IPS-NIHi11 (cell line): ENCODE measurements at regions not wholly inside any gene's neighbourhood (a gene's known extent, or its start where the extent isn't known, plus 50 kb on each side); places are given as distances from the start of the nearest gene placed in this dataset.

ENCODE experiments used
- DNase-seq: peaks from one replicate; pipeline ENCODE4 v3.0.0; 2012; ENCODE audit warnings: mixed read lengths, low spot score

GRCh38 chr12:91441993-91442952, 259.7 kb upstream of the DCN start:
- no peak for DNase-seq

DNA sequence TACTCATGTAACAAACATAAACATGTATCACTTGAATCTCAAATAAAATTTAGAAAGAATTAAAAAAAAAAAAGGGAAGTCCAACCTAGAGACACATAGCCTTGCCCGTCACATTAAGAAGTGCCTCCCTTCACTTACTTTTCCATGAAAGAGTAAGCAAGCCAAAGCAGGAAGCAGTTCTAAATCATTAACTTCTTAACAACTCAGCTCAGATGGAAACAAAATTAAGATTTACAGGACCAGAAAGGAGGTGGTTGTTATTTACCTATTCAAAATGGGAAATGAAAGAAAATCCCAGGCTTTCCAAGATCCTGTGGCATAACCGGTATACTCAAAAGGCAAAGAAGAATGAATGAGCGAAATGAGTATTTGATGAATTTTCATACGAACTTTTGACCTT, 258.6 kb upstream of the DCN start:
- DNase-seq, result no peak

DNA sequence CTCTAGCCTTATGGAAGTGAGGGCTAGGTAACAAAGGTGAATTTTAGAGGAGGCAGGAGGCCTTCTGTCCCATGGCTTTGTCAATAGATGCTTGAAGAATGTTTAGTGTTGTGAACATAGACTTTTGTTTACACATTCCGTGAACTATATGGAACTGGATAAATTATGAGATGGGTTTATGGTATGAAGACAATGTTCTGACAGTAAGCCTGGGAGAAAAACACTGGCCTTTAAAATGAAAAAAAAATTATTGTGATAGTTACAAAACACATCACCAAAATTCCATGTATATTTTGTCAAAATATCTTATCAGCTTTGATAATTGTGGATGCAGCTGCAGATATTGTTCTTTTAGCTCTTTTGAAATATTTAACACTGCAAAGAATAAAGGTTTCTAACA, 251.5 kb upstream of the DCN start:
- no peak for DNase-seq

DNA sequence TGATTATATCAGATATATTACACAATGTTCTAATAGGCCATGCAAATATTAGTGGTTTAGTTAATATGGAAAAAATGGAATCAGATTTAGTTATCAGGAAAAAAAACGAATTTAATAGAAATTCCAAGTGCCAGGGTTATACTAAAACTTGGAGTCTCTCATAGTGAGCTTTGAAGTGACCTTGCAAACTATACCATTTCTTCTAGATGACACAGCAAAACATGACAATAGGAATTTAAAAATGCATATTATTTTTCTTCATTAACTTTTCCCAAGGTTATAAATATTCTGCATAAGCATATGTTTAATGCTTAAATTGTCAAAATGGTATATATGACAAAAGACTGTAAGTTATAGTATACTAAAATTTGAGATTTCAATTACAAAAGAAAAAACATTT, 250.1 kb upstream of the DCN start:
- DNase-seq, result no peak

GRCh38 chr12:91432089-91432488, 249.5 kb upstream of the DCN start:
- DNase-seq, result no peak

- DNase-seq, result no peak
Observed at GRCh38 chr12:91424506-91424905, 241.9 kb upstream of the DCN start.

DNA sequence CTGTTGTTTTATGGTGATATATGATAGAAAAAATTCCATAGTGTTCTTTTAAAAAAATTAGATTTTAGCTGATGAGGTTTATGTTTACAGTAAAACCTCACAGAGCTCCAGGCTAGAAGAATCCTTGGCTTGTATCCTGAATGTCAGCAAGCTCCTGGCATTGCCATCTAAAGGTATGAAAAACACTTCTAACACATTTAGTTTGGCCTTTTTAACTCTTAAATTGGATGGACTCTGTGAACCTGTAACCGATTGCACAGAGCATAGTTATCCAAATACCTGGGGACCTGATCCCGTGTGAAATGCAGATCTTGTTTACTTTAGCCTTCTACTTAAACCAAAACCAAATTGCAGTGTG, 241.1 kb upstream of the DCN start:
- DNase-seq, result no peak

DNA sequence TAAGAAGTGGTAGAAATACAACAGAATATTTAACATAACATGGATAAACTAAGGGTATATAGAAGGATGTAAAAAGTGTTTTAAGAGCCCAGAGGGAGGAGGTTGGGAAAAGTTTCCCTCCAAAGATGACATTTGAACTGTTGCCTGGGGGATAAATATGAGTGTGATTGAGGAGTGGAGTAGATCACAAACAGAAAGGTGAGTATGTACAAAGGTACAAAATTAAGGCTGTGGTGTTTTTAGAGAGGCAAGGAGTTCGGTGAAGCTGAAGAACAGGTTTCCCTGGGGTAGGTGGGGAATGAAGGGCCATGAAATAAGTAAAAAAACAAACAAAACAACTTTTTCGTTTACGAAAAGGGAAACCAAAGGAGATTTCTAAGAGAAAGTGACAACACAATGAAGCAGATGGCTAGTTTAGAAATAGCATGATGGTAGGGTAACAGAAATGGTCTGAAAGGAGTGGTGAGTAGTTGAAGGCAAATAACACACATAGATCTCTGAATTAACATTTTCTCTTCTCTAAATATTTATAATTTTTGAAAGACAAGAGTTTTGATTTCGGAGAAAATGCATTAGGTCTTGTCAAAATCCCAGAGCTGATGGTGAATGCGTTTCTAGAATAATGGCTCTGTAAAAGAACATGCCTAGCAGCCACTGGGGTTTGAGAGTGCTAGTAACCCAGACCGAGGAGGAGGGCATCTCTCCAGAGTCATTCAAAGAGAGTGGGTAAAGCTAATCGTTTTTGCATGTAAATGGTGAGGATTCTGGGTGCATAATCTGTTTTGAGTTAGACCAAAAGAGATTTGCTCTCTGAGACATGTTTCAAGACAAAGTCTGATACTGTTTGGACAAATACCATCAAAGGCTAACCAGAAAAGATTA, 240.4 kb upstream of the DCN start:
- DNase-seq, result no peak

DNA sequence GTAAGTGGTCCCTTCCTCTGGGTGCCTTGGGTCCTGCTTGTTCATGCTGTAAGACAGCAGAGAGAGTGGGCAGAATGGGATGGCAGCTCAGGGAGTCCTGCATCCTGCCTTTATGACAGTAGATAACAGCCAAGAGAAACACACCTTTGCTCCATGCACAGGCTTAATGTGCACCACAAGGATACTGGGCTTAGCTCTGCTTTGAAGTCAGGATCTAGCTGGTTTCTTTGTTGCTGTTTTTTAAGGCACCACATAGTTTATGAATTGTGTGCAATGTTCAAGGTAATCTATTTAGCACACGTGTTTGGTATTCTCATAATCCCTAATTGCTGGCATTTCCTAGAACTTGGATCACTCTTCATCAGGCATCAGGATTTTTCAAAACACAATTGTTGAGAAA, 239.5 kb upstream of the DCN start:
- no peak for DNase-seq

DNA sequence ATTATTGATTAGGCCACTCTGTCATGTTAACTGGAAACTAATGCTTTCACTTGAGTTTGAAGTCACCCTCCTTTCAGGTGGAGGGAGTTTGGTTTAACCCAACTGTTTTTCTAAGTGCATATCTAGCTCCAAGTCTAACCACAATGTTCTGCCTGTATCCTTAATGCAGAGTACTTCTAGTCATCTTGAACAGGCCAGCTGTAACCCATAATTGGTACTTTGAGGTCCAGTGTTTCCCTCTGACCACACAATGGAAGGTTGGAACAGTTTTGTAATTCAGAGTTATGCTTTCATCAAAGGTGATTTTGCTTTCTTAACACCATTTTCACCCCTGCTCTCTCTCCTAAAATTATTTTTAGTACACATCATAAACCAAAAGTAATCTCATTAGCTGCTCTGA, 237.2 kb upstream of the DCN start:
- no peak for DNase-seq

GRCh38 chr12:91418221-91419090, 235.8 kb upstream of the DCN start:
- no peak for DNase-seq

DNA sequence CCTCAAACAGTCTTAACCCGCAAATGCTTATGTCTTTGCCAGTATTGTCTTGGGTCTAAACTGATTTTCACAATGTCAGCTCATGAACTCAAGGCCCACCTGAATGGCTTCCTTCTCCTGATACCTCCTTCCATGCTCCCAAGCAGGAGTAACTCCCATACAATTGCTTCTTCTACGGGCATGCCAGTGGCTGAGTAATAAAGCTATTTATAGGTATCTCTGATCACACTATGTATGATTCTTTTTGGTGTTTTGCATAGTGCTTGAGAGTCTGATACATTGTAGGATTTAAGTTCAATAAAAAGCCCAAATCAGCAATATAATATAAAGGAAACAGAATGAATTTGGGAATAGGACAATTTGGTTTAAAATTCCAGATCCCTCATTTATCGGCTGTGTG, 235.0 kb upstream of the DCN start:
- no peak for DNase-seq

GRCh38 chr12:91414636-91415035, 232.0 kb upstream of the DCN start:
- no peak for DNase-seq

DNA sequence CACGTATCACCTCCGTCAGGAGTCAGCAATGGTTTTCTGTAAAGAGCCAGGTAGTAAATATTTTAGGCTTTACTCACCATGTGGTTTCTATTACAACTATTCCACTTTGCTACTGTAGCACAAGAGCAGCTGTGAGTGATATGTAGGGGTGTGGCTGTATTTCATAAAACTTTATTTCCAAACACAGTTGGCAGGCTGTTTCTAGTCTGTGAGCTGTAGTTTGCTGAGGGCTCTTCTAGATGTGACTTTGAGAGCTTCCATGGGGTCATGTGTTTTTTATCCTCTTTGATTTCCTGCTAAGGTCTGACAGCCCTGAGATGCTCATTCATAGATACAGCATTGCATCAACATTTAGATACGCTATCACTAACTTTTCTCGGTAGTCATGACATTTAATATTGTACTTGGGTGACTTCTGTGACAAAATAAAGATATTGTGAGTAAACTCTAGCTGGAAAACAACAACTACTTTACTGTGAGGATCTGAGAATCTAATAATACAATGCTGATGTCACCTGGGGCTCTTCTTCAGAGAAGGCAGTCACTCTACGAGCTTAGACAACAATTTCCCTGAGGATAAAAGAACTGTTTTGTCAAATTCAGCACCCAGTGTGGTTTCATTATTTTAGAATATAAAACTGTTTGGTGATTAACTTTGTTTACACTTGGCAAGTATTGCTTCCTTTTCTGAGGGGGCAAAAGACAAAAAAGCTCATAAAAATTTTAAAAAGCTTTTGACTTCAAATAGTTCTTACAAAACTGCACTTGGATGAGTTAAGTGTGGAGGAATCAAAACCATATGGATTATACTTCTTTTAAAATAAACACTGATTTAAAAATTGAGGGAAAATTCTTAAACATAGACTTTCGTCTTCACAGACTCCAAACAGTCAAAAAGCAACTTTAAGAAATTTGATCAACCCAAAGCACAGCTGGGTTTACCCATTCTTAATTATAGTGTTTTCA, 231.2 kb upstream of the DCN start:
- no peak for DNase-seq

GRCh38 chr12:91406920-91407341, 224.3 kb upstream of the DCN start:
- DNase-seq, result peak; percentile 8

GRCh38 chr12:91404441-91404840, 221.8 kb upstream of the DCN start:
- DNase-seq, result no peak

GRCh38 chr12:91401190-91401589, 218.6 kb upstream of the DCN start:
- DNase-seq, result no peak

GRCh38 chr12:91400271-91400670, 217.7 kb upstream of the DCN start:
- DNase-seq, result no peak

GRCh38 chr12:91397866-91398532, 215.4 kb upstream of the DCN start:
- DNase-seq, result no peak

DNA sequence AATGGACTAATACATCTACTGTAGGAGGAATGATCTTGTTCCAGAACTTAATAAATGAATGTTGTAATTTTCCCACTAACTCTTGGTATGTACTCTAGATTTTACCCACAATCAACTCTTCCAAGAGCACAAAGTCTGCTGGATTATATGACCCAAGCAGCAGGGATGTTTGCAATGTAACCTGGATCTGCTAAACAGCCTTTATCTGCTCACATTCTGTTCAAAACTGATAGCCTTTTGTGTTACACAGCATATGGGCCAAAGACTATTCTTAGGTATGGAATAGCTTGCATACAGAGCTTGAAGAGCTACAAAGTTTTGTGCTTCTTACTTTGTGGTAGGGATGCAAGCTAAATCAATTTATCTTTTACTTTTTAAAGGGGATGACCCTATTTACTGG, 213.7 kb upstream of the DCN start:
- no peak for DNase-seq
